GM12873 (cell line): ENCODE measurements at regions not wholly inside any gene's neighbourhood (a gene's known extent, or its start where the extent isn't known, plus 50 kb on each side); places are given as distances from the start of the nearest gene placed in this dataset.

Source experiments
- TF ChIP-seq, protein P1 (sequence below): IDR thresholded peaks from 2 replicates; pipeline ENCODE4 v1.5.1; 2012; ENCODE audit warnings: low read depth, mild to moderate bottlenecking, moderate library complexity, low read length, control low read depth; ENCODE audit not compliant: insufficient read depth; ENCODE audit errors: missing control alignments

DNA sequence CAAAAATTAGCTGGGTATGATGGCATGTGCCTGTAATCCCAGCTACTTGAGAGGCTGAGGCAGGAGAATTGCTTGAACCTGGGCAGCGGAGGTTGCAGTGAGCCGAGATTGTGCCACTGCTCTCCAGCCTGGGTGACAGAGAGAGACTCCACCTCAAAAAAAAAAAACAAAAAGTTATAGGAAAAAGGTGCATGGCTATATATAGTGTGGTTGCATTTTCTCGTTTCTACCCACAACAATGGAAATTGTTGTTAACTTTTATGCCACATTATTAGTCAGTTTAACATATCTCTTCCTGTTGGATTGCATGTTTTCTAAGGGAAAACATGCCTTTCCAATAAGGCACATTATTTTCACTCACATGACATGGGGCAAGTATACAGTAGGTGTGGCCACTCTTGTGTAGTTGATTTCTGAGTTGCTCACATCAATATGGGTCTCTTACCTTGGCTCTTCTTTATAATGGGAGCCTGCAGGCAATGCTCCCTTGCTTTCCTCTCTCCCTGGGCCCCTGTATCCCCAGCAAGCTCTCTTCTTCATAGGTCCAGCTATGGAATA is 610.0 kb downstream of the RNF144A start:
- TF ChIP-seq, protein P1, sequence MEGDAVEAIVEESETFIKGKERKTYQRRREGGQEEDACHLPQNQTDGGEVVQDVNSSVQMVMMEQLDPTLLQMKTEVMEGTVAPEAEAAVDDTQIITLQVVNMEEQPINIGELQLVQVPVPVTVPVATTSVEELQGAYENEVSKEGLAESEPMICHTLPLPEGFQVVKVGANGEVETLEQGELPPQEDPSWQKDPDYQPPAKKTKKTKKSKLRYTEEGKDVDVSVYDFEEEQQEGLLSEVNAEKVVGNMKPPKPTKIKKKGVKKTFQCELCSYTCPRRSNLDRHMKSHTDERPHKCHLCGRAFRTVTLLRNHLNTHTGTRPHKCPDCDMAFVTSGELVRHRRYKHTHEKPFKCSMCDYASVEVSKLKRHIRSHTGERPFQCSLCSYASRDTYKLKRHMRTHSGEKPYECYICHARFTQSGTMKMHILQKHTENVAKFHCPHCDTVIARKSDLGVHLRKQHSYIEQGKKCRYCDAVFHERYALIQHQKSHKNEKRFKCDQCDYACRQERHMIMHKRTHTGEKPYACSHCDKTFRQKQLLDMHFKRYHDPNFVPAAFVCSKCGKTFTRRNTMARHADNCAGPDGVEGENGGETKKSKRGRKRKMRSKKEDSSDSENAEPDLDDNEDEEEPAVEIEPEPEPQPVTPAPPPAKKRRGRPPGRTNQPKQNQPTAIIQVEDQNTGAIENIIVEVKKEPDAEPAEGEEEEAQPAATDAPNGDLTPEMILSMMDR: no peak

DNA sequence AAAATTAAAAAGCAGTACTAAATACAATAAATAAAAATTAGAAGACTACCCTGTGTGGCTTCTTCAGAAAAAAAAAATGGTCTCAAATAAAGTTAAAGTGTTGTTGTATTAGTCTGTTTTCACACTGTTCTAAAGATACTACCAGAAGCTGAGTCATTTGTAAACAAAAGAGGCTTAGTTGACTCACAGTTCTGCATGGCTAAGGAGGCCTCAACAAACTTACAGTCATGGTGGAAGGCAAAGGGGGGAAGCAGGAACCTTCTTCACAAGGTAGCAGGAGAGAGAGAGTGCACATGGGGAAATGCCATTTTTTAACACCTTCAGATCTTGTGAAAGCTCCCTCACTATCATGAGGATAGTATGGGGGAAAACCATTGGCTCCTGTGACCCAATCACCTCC is 612.8 kb downstream of the RNF144A start:
- TF ChIP-seq, protein P1: no peak

DNA sequence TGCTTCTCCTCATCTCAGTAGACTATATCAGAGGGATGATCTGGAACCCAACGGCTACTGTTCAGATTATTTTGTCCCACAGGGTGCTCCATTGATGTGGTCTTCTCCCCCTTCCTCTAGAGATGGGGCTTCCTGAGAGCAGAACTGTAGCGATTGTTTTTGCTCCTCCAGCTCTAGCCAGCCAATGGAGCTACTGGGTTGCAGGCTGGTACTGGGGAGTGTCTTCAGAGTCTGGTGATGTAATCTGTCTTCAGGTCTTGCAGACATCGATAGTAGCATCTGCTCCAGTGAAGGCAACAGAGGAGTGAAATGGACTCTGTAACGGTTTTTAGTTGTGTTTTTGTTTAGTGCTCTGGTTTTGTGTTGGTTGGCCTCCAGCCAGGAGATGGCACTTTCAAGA is 621.9 kb downstream of the RNF144A start:
- TF ChIP-seq, protein P1: no peak

DNA sequence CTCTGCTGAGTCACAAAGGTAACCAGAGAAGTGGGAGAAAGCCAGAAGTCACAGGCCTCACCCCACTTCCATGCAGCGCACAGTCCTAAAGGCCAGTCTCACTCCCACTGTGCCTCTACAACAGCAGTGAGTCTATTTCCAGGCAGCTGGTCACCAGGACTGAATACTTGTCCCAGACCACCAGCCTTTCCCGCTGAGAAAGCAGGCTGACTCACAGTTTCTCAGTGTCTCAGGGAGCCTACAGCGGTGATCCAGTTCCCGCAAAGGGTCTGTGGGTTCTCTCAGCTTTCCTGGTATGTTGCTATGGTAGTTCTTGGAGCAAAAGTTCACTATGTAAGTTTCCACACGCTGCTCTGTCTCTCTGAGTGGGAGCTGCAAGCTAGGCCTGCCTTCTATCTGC is 622.5 kb downstream of the RNF144A start:
- TF ChIP-seq, protein P1: no peak

DNA sequence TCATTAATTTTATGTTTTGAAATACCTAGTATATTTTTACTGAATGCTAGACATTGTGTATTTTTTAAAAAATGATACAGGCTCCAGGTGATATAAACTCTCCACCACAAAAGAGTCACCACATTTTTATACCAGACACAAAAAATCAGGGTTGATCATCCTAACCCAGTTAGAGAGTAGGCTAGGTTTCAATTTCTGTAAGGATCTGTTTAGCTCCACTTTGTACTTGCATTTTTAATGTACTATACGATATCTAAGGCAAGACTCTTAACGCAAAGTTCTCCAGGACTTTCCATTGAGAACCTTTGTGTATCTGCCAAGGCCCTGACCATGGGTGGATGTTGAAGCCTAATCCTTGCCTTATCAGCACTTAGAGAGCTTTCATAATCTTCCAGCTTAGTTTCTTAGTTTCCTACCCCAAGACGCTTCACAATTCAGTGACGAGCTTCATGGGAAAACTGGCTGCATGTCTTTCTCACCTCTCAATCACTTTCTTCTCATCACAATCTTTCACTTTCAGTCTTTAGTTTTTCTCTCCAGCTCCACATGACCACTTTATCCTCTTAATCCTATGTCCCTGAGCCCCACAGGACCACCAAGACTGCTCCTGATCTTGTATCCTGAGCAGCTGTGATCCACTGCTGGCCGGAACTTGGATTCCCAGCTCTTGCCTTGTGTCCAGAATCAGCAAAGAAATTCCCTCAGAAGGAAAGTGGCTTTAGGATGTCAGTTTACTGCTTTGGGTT is 635.8 kb downstream of the RNF144A start:
- TF ChIP-seq, protein P1: no peak

DNA sequence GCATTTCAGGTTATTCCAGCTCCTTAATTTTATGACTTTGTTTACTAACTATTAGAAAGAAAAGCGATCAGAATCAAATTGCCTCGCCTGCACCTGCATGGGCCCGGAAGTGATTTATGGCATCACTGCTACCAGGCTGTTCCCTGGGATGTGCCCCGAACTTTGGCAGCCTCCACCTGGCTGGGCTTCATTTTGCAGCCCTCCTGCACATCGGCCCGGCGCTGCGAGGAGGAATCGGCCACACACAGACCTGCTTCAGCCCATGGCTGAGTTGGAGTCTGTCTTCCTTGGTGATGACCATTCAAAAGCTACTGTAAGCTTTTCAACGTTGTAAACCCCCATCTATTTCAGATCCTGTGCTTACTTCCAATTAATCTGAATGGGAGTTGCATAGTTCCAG is 638.0 kb downstream of the RNF144A start:
- TF ChIP-seq, protein P1: no peak

DNA sequence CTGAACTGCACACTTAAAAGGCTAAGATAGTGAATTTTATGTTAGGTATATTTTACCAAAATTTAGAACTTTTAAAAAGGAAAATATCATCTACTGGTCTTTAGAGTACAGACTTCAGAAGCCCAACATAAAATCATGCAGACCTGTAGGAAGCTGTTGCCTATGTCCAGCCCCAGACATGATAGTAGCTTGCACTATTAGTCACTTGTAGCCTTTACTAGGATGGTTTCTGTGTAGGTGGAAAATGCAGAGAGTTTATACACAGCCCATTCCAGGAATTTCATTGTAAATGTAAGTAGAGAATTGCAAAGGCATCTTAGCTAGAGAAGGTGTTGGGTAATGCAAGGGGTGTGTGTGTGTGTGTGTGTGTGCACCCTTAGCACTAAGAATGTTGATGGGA is 640.2 kb downstream of the RNF144A start:
- TF ChIP-seq, protein P1: no peak
